GM19328 (cell line): ENCODE measurements at regions not wholly inside any gene's neighbourhood (a gene's known extent, or its start where the extent isn't known, plus 50 kb on each side); places are given as distances from the start of the nearest gene placed in this dataset.

ENCODE experiments used
- ATAC-seq: cut with Tn5 transposase; IDR thresholded peaks from one replicate; pipeline ENCODE4 v1.9.1; 2021; ENCODE audit warnings: mild to moderate bottlenecking, moderate library complexity; ENCODE audit not compliant: unreplicated experiment

GRCh38 chr14:58697930-58698642 is 60.3 kb downstream of the DACT1 start:
- no peak for ATAC-seq

GRCh38 chr14:58699681-58700205 is 62.0 kb downstream of the DACT1 start:
- no peak for ATAC-seq

GRCh38 chr14:58701156-58701555 is 63.4 kb downstream of the DACT1 start:
- ATAC-seq = no peak

DNA sequence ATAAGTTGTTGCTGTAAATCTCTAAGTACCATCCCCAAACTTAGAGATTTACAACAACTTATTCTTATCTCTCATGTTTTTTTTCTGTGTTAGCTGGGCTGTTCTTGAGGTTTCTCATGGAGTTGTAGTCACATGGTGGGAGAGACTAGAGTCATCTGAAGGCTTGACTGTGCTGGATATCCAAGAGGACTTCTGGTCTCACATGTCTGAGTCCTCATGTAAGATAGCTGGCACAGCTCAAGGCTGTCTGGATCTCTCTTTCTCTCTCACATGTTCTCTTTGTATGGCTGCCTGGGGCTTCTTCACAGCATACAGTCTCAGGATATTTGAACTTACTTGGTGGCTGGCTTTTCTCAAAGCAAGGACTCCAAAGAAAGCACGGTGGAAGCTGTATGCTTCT is 63.8 kb downstream of the DACT1 start:
- ATAC-seq = no peak

GRCh38 chr14:58702441-58703160 is 64.8 kb downstream of the DACT1 start:
- ATAC-seq = no peak

DNA sequence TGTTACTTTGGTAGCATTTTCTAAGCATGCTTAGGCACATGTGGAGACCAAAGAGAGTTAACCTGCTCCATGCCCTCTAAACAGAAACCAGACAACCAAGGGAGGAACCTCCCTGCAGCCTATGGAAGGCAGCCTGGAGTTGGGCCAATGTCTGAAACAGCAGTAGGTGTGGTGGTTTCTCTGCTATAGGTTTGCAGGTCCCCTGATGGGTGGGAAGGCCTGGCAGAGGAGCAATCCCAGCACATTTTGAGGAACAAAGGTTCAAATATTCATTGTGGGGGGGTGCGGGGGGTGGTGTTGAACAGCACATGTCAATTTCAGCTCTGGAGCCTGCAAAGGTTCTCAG is 65.4 kb downstream of the DACT1 start:
- no peak for ATAC-seq

DNA sequence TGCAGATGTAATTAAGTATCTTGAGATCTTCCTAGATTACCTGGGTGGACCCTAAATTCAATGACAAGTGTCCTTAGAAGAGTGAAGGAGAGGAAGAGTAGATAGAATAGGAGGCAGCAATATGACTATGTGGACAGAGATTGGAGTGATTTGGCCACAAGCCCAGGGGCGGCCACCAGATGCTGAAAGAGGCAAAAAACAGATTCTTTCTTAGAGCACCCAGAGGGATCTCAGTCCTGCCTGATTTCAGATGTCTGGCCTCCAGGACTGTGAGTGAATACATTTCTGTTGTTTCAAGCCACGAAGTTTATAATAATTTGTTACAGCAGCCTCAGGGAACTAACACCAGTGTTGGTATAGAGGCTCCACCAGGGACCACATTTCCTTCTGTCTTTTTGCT is 67.3 kb downstream of the DACT1 start:
- ATAC-seq = no peak

DNA sequence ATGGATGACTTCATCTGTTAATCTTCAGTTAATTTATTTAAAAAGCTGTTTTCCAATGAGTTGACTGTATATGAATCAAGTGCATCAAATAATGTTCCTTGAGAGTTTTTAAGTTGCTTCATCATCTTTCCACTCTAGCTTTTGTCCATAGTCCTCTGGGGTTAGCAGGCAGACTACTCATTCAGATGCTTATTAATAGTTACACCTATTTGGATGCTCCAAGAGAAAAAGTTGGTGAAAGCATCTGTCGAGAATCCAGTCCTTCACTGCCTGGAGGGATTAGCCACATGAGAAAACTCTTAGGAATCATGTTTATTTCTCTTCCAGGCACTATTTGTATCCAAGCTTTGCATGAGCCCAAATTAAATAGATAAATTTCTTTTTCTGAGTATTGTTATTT is 70.2 kb downstream of the DACT1 start:
- ATAC-seq = no peak

DNA sequence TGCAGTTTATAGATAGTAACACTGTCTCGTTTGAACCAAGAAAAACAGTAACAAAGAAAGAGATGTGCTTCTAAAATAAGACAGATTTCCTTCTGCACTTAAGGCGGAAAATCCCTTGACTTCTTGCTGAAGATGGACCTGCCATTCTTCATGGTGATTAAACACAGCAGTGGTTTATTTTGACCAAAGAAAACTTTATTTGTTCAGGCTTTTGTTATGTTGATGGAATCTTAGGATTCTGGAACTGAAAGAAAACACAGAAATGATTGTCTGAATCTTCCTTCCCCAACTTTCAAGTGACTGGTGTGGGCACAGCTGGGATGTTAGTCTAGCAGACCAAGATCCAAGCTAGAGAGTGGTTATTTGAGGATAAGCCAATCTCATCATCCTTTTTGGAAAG is 72.2 kb downstream of the DACT1 start:
- ATAC-seq = no peak

DNA sequence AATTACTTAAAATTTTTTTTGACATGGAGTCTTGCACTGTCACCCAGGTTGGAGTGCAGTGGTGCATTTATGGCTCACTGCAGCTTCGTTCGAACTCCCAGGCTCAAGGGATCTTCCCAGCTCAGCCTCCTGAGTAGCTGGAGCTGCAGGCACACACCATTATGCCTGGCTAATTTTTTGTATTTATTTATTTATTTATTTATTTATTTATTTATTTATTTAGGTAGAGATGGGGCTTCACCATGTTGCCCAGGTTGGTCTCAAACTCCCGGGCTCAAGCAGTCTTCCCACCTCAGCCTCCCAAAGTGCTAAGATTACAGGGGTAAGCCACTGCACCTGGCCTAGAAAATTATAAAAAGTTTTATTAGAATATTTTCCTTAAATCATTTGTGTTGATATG is 73.6 kb downstream of the DACT1 start:
- no peak for ATAC-seq

DNA sequence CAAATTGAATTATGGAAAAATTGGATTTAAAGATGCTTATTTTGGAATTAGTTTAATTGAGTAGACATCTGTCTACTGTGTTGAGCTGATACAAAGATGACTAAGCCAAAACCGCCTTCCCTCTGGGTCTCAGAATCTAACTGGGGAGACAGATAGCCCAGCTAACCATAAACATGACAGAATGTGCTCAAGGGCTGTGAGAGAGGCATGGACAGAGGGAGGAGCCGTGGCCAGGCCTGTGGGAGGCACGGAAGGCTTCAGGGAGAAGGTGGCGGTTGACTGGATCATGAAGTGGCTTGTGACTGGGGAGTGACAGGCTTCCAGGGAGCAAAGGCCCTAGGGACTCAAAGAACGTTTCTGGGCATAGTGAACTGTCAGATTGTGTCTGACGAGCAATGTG is 74.6 kb downstream of the DACT1 start:
- no peak for ATAC-seq

DNA sequence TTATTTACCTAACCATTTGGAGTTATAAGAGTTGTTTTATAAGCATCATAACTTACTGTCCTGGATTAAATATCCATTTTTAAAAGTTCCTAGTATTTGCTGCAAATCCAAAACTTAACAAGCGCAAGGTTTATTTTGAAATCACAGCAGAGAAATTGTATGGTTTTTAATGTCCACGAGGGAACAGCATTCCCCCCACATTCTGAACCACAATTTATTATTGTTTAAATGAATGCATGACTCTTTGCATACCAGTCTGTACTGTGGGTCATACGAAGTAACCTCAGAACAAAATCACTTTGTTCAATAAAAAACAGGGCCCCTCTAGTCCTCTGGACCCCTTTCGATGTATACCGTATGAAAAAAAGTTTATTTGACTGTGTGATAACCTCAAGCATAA is 75.9 kb downstream of the DACT1 start:
- ATAC-seq = no peak

DNA sequence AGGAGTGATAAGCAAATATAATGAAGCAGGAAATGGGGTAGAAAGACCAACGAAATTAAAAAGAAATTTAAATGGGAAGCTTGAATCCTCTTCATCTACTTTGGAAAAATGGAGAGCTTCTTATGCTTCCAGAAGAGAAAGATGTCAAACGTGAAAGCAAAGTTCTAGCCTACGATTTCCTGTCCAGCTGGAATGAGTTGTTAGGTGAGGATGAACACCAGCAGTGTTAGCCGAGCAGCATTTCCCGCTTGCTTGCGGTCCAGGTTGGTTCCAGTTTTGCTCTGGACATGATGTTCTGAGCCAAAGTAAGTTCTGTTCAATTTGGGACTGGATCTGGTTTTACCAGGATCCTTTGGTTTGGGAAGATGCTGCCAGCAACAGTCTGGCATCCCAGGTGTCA is 78.9 kb downstream of the DACT1 start:
- no peak for ATAC-seq

DNA sequence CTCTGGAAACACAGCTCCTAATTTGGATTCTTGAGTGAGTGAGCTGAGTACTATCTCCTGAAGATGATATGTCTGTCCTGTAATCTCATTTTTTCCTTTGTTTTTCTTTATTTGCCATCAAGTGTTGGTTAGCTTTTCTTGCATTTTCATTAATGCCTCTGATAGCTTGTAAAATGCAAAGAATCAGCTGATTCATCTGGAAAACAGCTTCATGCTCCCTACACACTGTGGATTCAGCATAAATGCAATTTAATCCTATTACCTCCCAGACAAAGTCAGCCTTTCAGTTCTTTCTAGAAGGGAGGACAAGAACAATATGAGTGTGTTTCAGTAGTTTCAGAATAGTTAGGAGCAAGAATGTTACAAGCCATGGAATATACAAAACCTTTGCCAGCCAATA is 79.4 kb downstream of the DACT1 start:
- ATAC-seq = no peak

DNA sequence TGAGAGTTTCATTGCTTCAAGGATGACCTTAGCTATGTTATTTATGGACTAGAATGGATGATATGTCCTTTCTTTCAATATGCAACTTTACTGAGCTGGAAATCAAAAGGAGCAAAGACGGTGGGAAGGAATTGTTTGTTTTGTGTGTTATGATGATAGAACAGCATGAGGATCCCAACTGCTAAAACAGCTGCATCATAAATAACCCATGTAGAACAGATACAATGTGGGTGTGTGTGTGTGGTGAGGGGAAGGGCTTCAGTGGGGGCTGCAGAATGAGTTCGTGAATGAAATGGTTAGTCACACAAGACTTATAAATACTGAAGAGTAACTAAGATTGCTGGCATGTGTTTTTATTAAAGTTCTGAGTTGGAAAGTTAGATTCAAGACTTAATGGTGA is 80.1 kb downstream of the DACT1 start:
- no peak for ATAC-seq

GRCh38 chr14:58718226-58719205 is 80.8 kb downstream of the DACT1 start:
- no peak for ATAC-seq

GRCh38 chr14:58721723-58722122 is 84.0 kb downstream of the DACT1 start:
- ATAC-seq = no peak

- ATAC-seq = no peak
Measured at GRCh38 chr14:58722441-58722840, 84.7 kb downstream of the DACT1 start.

DNA sequence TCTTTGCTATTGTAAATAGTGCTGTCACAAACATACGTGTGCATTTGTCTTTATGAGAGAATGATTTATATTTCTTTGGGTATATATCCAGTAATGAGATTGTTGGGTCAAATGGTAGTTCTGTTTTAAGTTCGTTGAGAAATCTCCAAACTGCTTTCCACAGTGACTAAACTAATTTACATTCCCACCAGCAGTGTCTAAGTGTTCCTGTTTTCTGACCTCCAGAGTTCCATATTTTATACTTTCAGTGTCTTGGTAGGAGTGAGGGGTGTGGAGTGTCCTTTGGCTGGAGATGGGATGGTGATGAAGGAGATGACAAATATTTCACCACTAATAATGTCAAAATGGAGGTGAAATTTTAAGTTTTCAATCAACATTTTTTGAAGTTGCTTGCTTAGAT is 86.4 kb downstream of the DACT1 start:
- ATAC-seq = no peak

DNA sequence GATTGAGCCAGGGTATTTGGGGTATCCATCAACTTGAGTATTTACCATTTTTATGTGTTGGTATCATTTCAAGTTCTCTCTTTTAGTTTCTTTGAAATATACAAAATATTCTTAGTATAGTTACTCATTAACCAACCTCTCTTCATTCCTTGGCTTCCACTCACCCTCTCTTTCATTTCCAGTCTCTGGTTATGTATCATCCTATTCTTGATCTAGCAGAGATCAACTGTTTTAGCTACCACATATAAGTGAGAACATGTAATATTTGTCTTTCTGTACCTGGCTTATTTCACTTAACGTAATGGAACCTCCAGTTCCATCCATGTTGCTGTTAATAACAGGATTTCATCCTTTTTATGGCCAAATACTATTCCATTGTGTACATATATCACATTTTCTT is 86.9 kb downstream of the DACT1 start:
- ATAC-seq = no peak

- ATAC-seq = no peak
Measured at GRCh38 chr14:58725226-58725625, 87.5 kb downstream of the DACT1 start.
